Upper lobe of right lung (tissue), 1 donor: ENCODE measurements at regions not wholly inside any gene's neighbourhood (a gene's known extent, or its start where the extent isn't known, plus 50 kb on each side); places are given as distances from the start of the nearest gene placed in this dataset.
A peak's percentile ranks its signal among the peaks of the same experiment; 100 is the strongest.

Experiments used
- ATAC-seq: fragments of 200-7000 bp; cut with Tn5 transposase; one replicate; pipeline ENCODE4 v1.9.1; 2020; ENCODE audit warnings: mild to moderate bottlenecking, moderate library complexity
- DNase-seq: peaks from one replicate; pipeline ENCODE4 v3.0.0-alpha.2; 2020
- H3K27ac ChIP-seq: fragments of 200-600 bp; one replicate; pipeline ENCODE4 v1.8.0; 2022
- H3K27me3 ChIP-seq: fragments of 200-600 bp; one replicate; pipeline ENCODE4 v1.8.0; 2022; ENCODE audit warnings: mild to moderate bottlenecking
- H3K36me3 ChIP-seq: fragments of 200-600 bp; one replicate; pipeline ENCODE4 v1.8.0; 2022
- H3K4me1 ChIP-seq: fragments of 200-600 bp; one replicate; pipeline ENCODE4 v1.8.0; 2022
- H3K4me3 ChIP-seq: fragments of 200-600 bp; one replicate; pipeline ENCODE4 v1.8.0; 2022; ENCODE audit warnings: mild to moderate bottlenecking
- H3K9me3 ChIP-seq: fragments of 200-600 bp; one replicate; pipeline ENCODE4 v1.8.0; 2022
- CTCF ChIP-seq: fragments of 200-600 bp; IDR thresholded peaks from one replicate; pipeline ENCODE4 v1.8.0; 2022; ENCODE audit warnings: antibody characterized with exemption
- intact Hi-C: fragments of 100-400 bp; cut with DNase I; formaldehyde crosslinking; loops from one replicate; pipeline ENCODE4 v1.11.0; 2022
- donor health status: DM: no; HTN: yes; CAD: no; lungs with severe emphysema.

GRCh38 chr22:47420211-47420610 lies 657.8 kb downstream of the TBC1D22A start:
- Histone ChIP-seq H3K27ac (no peak overlapping the region), H3K4me3 (no peak overlapping the region), H3K9me3 (no peaks in the 10 kb centered on the region), H3K4me1 (no peaks in the 10 kb centered on the region), H3K36me3 (no peaks in the 10 kb centered on the region), H3K27me3 (no peaks in the 10 kb centered on the region)
- DNase-seq: no peak
- no peak for ATAC-seq
- intact Hi-C loops: no loop called here
- no peak for TF ChIP-seq CTCF

DNA sequence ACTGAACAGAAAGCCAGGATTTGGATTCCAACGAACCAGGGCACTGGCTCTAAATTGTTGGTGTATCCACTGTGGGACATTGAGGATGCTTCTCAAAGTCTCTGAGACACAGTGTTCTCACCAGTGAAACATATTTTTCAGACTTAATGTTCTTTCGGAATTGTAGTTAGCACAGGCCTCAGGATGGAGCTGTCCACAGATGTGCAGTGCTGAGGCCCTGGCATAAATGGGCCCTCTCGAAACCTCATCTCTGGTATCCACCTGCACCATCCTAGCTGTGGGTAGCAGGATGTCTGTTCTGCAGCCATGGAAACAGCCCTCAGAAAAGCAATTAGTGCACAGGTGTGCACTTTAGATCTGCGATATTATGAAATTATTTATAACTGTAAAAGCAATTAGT lies 656.8 kb downstream of the TBC1D22A start:
- TF ChIP-seq CTCF: no peak
- H3K27ac ChIP-seq: no peak overlapping the region
- no peaks in the 10 kb centered on the region for H3K9me3 ChIP-seq
- H3K27me3 ChIP-seq: no peaks in the 10 kb centered on the region
- DNase-seq (no peak), ATAC-seq (no peak)
- intact Hi-C loops: no loop called here
- H3K36me3 ChIP-seq: no peaks in the 10 kb centered on the region
- no peaks in the 10 kb centered on the region for H3K4me1 ChIP-seq
- no peak overlapping the region for H3K4me3 ChIP-seq

GRCh38 chr22:47417699-47418098 lies 655.2 kb downstream of the TBC1D22A start:
- intact Hi-C loops: no loop called here
- no peaks in the 10 kb centered on the region for H3K4me1 ChIP-seq
- no peak overlapping the region for H3K27ac ChIP-seq
- no peaks in the 10 kb centered on the region for H3K36me3 ChIP-seq
- ATAC-seq: no peak
- no peak for TF ChIP-seq CTCF
- no peaks in the 10 kb centered on the region for H3K9me3 ChIP-seq
- H3K27me3 ChIP-seq: no peaks in the 10 kb centered on the region
- no peak overlapping the region for H3K4me3 ChIP-seq
- DNase-seq: no peak

DNA sequence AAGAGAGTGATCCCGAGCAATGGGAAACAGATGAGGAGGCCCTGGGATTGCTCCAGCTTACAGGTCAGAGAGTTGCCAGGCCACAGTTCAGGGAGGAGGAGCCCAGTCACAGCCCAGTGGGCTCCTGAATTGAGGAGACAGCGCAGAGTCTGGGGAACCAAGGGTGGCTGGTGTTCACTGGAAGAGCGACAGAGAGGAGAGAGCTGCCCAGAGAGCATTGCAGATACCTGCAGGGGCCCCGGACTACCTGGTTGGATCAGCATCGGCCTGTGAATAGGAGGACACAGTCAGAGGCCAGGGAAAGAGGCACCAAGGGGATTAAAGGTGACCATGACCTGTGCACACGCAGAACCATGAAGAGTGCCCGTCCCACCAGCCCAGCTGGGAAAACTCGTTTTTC lies 648.6 kb downstream of the TBC1D22A start:
- DNase-seq (peak; percentile 23), ATAC-seq (no peak)
- no peaks in the 10 kb centered on the region for H3K36me3 ChIP-seq
- no peak for TF ChIP-seq CTCF
- H3K27me3 ChIP-seq: peaks cover 13% of the 10 kb centered on the region
- H3K27ac ChIP-seq: no peak overlapping the region
- no peaks in the 10 kb centered on the region for H3K4me1 ChIP-seq
- intact Hi-C loops: no loop called here
- H3K9me3 ChIP-seq: no peaks in the 10 kb centered on the region
- H3K4me3 ChIP-seq: no peak overlapping the region

DNA sequence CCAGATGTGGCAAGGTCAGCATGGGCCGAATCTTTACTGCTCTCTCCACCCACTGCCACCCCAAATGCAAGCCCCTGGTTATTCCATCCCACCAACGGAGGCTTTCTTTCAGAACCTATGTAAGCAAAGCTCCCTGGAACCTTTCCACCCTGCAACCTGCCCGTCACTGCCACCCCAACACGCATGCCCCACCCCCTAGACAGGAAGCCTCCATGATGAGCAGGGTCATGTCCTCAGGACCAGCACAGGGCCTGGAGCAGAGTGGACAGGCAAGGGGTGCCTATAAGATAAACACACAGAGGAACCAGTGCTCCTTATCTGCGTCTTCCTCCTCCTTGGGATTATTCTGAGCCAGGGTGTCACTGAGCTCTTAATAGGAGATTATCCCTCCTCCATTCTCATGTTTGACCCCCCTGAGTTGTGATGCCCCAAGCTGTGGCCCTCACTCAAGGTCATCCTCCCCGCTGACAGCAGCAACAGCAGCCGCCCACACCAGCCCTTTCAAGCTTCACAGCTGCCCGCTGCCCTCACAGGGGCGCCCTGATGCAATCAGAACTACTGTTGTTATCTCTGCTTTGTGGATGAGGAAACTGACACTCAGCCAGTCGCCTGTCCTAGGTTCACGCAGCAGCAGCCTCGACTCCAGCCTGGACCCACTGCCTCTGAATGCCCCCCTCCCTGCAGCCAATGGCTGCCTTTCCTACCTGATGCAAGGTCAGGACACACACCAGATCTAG lies 647.3 kb downstream of the TBC1D22A start:
- Histone ChIP-seq H3K4me3 (no peak overlapping the region), H3K9me3 (no peaks in the 10 kb centered on the region), H3K36me3 (no peaks in the 10 kb centered on the region), H3K4me1 (no peaks in the 10 kb centered on the region), H3K27ac (no peak overlapping the region), H3K27me3 (peaks cover 13% of the 10 kb centered on the region)
- intact Hi-C loops: no loop called here
- no peak for TF ChIP-seq CTCF
- DNase-seq (peak; percentile 7), ATAC-seq (no peak)

DNA sequence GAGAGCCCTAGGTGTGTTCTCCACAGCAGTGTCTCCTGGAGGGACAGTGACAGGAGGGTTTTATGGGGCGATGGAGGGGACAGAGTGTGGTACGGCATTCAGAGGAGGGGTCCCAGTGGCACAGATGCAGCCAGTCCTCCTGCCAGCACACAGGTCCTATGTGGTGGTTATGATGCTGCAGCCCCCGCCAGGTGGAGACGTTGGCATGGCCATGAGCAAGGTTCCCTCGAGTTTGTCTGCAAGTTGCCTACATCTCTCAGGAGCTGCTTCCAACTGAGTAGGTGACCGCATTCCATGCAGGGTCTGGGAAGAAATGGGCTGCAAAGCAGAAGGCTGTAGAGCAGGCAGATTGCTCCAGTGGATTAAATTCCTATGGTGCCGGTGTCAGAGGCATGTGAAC lies 646.0 kb downstream of the TBC1D22A start:
- peaks cover 13% of the 10 kb centered on the region for H3K27me3 ChIP-seq
- DNase-seq: no peak

More for the DNA sequence above, 646.0 kb downstream of the TBC1D22A start:
- intact Hi-C loops: no loop called here
- Histone ChIP-seq H3K4me1 (no peaks in the 10 kb centered on the region), H3K9me3 (no peaks in the 10 kb centered on the region), H3K27ac (no peak overlapping the region), H3K36me3 (no peaks in the 10 kb centered on the region), H3K4me3 (no peak overlapping the region)
- no peak for TF ChIP-seq CTCF
- ATAC-seq: no peak
